HuH-7.5 (cell line): ENCODE measurements at regions not wholly inside any gene's neighbourhood (a gene's known extent, or its start where the extent isn't known, plus 50 kb on each side); places are given as distances from the start of the nearest gene placed in this dataset.
"Not testable (repeated sequence)": the region's sequence is repeated elsewhere in the genome, so short reads cannot be mapped to it uniquely, and the experiment has no call there.

Experiments
- DNase-seq: peaks from one replicate; pipeline ENCODE4 v3.0.0; 2011; ENCODE audit warnings: low spot score

DNA sequence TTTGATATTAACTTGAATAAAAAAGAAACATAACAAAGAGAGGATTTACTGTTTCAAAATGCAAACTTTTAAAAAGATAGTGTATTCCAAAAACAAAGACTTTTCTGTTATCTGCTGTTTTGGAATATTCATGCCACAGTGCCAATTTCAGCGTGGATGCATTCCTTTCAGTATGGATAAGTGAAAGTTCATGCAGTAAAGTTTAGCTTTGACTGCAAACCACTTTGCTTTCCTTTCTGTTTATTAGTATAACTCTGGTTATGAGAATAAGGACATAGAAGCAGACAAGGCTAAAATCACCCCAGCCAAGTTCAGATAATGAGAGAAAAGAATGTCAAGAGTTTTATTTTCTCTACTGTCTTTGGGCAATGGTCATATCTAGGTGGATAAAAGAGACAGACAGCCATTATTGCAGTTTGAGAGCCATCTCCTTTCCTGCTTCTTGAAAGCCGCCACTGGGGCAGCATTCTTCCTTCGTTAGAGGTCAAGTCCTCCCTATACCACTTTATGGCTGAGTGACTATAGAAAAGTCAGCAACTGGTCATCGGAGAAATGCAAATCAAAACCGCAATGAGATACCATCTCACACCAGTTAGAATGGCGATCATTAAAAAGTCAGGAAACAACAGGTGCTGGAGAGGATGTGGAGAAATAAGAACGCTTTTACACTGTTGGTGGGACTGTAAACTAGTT is 82.4 kb upstream of the BLID start:
- no peak for DNase-seq

DNA sequence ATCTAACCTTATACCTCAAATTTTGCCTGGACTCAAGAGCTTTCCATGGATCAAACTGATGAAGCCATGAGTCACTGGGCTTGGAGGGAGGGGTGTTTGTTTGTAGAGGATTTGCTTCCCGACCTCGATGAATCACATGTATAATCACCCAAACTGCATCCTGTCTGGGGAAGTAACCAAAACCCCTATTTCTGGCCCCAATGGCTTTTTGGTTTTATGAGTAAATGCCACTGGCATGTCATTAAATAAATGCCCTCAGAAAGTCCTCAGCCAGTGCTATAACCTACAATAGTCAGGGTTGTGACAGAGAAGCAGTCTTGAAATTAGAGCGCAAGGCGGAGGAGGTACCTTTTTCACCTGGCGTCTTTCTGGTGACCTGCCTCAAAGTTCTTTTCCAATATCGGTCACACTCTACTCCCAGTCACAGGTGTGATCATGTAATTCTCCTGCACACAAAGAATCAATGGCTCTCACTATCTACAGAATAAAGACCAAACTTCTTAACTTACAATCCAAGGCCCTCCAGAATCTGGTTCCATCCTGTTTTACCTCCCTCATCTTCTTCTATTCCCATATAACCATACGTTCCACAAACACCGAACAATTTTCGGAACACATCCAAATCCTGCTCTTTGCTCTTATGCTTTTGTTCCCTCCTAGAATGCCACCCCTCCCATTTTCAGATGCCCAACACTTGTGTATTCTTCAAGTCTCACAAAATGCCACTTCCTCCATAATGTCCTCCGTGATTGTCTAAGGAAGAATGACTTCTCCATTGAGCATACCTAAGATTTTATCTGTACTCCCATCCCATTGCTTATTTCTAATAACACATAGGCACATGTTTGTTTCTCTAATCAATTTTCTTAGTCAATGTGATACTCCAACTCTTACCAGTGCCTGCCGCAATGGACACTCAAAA is 81.3 kb upstream of the BLID start:
- no peak for DNase-seq

DNA sequence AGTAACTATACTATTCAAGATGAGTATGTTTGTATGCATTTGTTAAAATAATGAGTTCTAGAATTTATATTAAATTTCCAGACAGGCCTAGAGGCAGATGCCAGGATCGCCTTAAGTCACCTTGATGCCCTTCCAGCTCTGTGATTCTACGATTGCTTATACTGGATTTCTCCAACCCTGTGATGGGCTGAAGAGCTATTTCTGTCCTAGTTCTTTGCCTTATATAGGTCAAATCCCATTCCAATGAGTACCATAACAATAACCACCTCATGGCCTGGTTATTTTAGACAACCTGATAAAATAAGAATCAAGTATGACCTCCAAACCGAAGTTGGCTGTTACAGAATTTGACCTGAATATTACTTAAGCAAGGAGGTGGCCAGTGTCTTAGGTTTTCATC is 79.8 kb upstream of the BLID start:
- DNase-seq: no peak

DNA sequence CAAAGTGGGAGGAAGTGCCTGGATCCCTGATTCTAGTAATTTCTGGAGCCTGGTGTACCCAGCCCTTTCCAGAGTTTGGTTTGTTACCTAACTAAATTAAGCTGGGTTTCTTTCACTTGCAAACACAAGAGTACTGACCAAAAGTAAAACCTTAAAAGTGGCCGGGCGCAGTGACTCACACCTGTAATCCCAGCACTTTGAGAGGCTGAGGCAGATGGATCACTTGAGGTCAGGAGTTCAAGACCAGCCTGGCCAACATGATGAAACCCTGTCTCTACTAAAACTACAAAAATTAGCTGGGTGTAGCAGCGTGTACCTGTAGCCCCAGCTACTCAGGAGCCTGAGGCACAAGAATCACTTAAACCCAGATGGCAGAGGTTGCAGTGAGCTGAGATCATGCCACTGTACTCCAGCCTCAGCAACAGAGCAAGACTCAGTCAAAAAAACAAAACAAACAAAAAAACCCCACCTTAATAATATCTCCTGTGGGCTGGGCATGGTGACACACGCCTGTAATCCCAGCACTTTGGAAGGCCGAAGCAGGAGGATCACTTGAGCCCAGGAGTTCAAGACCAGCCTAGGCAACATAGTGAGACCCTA is 78.0 kb upstream of the BLID start:
- not testable (repeated sequence) for DNase-seq

DNA sequence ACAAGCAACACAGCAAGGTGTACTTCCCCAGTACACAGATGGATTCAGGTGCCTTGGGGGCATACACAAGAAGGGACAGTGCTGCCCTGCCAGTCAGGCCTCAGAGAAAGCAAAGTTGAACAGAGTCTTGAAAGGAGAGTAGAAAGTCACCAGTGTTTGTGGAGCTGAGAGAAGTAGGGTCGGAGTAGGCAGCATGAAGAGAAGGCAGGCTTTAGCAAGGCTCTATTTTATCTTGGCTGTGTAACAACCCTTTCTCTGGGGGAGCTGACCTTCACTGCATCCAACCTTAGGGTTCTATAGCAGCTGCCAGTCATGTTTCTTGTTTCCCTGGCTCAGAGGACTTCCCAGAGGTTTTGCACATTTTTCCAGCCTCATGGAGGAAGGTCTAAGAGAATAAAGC is 77.4 kb upstream of the BLID start:
- no peak for DNase-seq

DNA sequence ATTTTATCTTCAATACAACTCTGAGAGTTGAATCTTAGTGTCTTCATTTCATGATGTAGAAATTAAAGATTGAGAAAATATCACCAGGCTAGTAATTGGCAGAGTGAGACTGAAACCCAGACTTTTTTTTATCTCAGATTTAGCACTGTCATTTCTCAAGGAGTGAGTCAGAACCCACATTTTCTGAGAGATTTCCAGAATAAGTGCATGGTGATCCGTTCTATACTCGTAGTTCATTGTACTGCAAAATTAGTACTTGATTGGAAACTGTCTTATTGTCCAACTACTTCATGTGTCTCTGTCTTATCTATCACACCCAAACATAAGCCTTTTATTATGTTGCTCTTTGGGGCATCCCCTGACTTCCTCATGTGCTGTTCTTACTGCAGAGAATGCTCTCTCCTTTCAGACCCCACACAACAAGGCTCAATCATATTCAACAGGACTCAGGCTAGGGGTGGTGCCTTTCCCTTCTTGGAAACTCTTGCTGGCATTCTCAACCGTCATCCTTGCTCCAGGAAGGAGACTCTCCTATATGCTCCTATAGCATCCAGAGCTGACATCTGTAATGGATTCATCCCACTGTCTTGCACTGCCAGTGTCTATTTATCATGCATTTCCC is 76.7 kb upstream of the BLID start:
- DNase-seq: no peak

DNA sequence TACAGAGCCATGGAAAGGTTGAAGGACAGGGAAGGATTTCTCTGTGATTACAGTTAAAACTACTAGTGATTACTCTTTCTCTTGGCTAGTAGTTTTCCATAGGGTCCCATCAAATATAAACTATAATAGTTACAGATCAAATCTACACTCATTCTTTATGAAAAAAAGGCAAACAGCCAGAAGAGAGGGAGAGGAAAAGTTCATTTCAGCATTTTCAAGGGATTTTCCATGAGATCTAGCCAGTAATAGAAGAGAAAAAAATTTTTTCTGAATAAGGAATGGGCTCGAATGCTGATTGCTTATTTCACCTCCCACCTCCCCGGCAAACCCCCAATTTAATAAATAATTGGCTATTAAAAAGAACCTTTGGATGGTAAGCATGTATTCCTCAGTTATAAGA is 74.8 kb upstream of the BLID start:
- no peak for DNase-seq

DNA sequence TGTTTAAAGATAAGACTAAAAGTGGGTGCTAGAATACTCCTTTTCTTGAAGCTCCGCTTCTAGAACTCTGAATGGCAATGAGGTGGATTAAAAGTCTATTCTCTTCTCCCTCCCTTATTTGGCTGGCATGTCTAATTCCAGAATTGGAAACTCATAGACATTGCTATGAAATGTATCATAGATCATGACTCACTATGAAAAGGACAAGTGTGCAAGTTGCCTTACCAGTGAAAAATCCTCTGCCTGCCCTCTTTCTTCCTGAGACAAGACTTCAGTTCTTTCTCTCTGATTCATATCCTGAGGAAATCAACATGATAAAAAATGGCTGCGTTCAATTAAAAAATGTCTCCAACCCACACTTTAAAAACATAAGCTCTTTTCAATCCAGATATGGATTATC is 73.2 kb upstream of the BLID start:
- DNase-seq: no peak

DNA sequence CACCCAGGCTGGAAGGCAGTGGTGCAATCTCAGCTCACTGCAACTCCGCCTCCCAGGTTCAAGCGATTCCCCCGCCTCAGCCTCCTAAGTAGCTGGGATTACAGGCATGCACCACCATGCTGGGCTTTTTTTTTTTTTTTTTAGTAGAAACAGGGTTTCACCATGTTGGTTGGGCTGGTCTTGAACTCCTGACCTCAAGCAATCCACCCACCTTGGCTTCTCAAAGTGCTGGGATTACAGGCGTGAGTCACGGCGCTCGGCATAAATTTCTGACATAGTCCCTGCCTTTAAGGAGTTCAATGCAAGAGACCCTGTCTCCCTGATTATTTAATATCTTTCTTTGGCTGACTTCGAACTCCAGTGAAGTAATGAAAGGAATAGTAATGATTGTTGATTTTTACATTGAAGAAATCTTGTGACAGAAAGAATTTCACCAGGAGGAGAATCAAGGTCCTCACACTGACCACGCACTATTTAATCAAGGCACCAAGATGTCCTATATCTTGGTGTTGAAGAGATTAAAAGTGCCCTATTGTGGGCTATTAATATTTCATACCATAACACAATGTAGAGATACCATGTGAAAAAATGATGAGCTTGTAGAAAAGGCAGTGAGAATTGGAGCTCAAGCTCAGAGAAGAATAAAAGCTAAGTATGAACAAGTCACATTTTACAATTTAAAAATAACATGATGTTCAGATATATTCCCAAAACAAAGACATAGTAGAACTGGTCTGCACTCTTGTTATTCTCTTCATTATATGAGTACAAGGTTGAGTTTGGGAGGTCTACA is 71.6 kb upstream of the BLID start:
- no peak for DNase-seq

DNA sequence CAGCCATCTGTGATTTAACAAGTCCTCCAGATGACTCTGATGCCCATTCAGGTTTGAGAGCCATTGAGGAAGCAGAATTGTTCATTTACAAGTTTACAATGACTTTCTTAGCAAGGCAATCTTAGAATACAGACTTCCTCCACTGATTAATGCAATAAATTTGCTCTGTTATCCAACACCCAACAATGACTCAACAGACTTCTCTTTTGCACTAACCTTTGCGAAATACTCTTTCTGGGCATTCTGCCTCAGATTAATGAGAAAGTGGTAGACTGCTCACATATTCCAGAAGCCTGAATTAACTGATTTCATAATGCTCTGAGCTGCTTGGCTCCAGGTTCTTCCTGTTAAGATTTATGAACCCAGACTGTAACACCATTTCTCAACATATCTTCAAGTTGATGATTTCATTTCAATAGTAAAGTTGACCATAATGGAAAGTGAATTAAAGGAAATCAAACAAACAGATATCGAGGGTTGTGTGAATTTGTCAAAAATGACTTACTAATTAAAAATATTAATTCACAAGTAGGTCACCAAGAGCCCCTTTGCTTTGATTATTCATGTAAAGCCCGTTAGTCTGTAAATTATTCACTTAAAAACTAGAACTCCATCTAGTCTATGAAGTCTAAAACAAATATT is 70.5 kb upstream of the BLID start:
- no peak for DNase-seq

DNA sequence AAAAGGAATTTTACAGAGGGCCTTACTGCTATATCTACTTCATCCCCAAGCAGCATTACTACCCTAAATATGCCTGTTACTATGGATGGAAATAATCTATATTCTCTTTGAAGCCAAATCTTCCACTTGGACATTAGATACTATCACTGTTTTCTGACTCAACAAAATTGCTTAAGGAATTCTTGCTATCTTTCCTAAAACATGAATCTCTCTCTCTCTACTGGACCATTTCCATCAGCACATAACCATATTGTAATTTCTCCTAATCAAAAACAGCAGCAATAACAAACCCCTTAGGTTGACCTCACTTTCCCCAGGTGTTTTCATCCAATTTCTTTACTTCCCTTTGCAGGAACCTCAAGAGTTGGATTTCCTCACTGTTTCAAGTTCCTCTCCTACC is 67.9 kb upstream of the BLID start:
- no peak for DNase-seq

DNA sequence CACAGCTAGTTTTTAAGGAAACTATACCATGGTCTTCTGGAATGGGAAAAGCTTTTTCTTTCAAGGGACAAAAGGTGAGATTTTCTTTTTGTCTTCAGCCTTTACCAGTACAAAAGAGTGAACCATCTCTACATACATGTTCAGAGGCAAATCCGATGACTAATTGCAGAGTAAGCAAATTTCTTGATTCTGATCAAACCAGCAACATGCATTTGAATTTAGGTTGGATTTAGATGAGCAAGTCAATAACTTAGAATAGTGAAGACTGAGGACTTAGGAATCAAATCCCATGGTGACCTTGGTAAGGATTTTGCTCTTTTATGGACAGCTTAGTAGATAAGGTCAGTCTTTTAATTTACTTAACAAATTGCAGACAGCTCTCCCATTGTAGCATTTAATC is 65.9 kb upstream of the BLID start:
- no peak for DNase-seq

DNA sequence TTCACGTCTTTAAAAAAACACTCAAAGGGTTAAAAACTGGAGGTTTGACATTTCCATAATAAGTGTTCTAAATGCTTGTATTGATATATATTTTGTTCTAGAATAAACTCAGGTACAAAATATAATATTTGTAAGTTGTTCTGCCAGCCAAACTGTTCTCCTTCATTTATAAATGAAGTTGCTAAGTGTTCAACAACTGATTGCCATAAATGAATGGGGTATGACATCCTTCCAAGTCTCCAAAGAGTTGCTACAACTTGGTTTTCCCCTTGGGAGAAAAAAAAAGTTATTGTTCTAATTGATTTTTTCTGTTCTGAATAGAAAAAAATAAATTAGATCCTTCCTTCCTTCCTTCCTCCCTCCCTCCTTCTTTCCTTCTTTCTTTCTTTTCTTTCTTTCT is 65.4 kb upstream of the BLID start:
- no peak for DNase-seq

DNA sequence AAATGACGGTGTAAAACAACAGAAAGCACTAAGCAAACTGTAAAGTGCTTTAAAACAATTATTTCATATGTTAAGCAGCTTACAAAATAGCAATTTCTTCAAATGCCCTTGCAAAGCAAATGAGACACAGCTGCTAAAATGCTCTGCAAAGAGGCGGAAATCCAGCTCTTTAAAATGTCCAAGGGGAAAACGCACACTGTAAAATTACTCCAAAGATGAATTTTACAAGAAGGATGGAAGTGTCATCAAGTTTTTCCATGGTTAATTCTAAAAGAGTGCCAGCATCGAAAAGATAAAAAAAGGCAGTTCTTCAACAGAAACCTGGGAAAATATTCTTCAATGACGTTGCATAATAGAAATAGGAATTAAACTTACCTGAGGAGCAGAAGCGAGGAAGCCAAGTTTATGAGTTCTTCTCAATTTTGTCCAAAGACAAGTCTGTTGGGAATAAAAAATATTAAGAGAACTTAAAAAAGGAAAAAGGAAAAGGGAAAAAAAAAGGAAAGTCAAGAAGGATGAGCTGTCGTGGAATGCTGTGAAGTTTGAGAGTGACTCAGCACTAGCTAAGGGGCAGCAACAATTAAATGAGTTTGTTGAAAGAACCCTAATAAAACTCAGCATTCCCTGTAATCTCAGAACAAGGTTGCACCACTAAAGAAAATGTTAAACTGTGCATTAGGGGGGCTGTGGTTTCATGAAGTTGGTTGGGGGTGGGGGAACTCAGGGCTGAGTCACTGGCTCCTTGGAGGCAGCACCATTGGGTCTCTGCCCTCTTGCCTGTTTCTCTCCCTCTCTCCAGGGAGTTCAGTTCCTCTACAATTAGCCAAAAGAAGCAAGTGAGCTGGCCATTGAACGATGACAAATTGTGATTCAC is 64.2 kb upstream of the BLID start:
- DNase-seq: no peak

DNA sequence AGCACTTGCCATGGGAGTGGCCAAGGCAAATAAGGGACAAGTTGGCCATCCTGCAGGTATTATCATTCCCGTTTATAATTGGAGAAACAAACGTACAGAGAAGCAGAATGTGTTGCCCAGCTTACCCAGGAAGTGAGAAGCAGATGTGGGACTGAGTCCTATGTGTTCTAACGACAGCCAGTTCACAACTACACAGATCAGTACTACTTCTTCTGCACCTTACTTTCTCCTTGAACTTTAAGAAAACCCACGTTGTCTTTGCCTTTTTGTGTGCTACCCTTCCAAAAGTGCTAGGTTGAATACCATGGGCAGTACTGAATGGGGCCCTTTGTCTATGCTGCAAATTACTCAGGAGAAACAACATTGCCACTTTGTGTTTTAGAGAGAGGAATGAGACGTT is 62.8 kb upstream of the BLID start:
- no peak for DNase-seq

DNA sequence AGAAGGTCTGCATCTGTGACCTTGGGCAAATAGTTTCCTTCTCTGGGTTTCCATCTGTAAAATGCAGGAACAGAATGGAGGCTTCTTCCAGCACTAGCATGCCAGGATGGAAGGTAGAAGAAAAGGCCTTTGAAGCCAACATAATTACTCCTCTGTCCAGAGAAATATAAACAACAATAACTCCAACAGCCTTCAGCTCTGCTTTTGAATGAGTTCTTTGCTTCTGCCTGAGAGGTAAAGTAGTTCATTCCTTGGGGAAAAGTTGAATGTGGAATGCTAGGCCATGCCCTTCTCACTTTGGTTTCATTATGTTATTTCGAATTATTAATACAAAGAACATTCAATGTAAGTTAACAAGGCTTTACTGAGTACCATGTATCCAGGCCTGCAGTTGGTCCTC is 61.2 kb upstream of the BLID start:
- DNase-seq: no peak

DNA sequence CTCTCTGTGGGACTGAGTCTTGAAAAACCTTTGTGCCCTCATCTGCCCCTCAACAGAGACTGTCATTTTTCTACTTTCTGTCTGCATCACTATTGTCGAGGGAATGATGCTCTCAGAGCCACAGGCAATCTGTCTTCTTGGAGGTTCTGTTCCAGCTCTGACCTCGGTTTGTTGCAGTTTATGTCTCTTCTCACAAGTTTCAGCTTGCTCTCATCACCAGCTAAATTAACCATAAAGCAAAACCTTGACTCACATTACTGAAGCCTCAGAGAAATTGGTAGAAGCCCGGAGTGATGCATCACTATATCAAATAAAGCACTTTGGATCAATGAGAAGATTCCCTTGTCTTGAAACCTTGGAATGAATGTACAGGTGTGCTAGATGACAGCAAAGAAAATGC is 60.6 kb upstream of the BLID start:
- no peak for DNase-seq

DNA sequence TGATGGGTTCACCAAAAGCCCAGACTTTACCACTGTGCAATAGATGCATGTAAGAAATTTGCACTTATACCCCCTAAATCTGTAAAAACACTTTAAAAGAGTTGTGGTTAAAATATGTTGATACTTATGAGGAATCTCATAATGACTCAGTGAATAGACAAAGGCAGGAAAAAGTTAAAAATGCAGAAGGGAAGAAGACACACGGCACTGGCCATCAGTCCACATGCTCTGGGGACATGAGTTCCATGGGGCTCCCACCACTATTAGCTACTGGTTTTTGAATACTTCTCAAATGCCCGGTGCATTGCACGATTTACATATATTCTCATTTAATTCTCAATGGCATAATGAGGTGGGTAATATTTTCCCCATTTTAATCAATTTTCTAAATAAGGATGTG is 59.3 kb upstream of the BLID start:
- no peak for DNase-seq

DNA sequence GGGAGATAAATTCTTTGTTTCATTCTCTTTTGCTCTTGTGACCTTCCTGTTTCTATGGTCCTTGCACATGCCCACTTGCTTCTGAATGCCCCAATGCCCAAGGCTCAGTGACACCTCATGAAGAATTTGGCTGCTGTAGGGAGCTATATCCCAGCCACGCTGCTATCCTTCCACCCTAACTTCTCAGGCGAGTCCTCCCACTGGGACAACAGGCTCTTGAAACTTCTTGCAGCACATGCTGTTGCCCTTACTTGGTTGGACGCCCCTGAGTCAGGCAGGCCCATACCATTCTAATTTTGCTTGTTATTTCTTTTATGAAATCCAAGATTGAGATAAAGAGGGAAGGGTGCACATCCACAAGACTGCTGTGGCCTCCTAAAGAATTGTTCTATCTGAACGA is 57.6 kb upstream of the BLID start:
- DNase-seq: no peak

DNA sequence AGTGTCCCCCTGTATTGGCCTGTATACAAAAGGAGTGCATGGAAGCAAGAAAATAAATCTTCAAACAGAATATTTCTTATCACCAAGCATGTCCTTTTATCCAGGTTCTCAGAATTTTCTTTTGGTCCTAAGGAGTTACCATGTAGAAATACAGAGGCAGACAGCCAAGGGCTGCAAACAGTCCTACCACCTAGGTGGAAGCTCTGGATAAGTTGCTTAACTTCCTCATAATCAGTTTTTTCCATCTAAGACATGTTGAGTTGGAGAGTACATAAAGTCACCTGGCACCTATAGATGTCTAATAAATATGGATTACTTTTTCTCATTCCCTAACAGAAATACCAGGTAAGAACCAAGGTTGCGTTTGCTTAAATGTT is 57.0 kb upstream of the BLID start:
- DNase-seq: no peak
